Adrenal gland (tissue), 9 donors: ENCODE measurements at regions not wholly inside any gene's neighbourhood (a gene's known extent, or its start where the extent isn't known, plus 50 kb on each side); places are given as distances from the start of the nearest gene placed in this dataset.

Experiments
- DNase-seq, 7 donors: peaks; one replicate each; pipeline ENCODE4 v3.0.0-alpha.2; 2019 to 2020
- H3K27ac ChIP-seq, 5 donors: fragments of 200-600 bp; sonication (generic) in 4 of 5; 1 replicate in 3 of 5; 2 replicates in 2 of 5; pipeline versions ENCODE4 v1.5.1 to v1.8.0; 2016 to 2020; ENCODE audit warnings: mild to moderate bottlenecking in 1 of 5
- H3K27me3 ChIP-seq: fragments of 200-600 bp; 2 replicates; pipeline ENCODE4 v1.8.0; 2021
- H3K36me3 ChIP-seq, 2 donors: fragments of 200-600 bp; replicated peaks in 1 of 2; 1 replicate in 1 of 2; 2 replicates in 1 of 2; pipeline versions ENCODE4 v1.5.1 to v1.8.0; 2018 to 2022
- H3K4me1 ChIP-seq, 2 donors: fragments of 200-600 bp; replicated peaks in 1 of 2; 1 replicate in 1 of 2; 2 replicates in 1 of 2; pipeline versions ENCODE4 v1.5.1 to v1.8.0; 2018 to 2021
- H3K4me3 ChIP-seq, 4 donors: fragments of 200-600 bp; sonication (generic) in 3 of 4; one replicate each; pipeline ENCODE4 v1.5.1; 2016 to 2018
- H3K9me3 ChIP-seq, 3 donors: fragments of 200-600 bp; sonication (generic) in 1 of 3; replicated peaks in 1 of 3; 1 replicate in 2 of 3; 2 replicates in 1 of 3; pipeline versions ENCODE4 v1.5.1 to v1.8.0; 2016 to 2021
- POLR2A ChIP-seq, 2 donors: fragments of 450-650 bp; IDR thresholded peaks; one replicate each; pipeline ENCODE4 v1.6.1; 2017; ENCODE audit warnings: antibody characterized with exemption in 2 of 2, mild to moderate bottlenecking in 2 of 2, moderate library complexity in 1 of 2
- WGBS, 4 donors: extraction: QIAGEN DNeasy Blood & Tissue Kit in 2 of 4; methylation state at CpG; one replicate each; pipeline versions ENCODE4 v1.1.5 to v1.1.7; 2013 to 2017; 5-methylcytosine and 5-hydroxymethylcytosine counted together
- intact Hi-C, 2 donors: fragments of 100-400 bp; cut with DNase I; formaldehyde crosslinking; loops; one replicate each; pipeline versions ENCODE4 v1.14.1 to v1.15.0; 2022 to 2023
- TF ChIP-seq, protein P1 (sequence below), 6 experiments: fragments of 450-650 bp in 4 of 6; fragments of 200-600 bp in 2 of 6; sonication (generic) in 1 of 6; IDR thresholded peaks; 1 replicate in 5 of 6; 2 replicates in 1 of 6; pipeline versions ENCODE4 v1.5.1 to v1.8.0; 2016 to 2021; ENCODE audit warnings: antibody characterized with exemption in 6 of 6, mild to moderate bottlenecking in 2 of 6, moderate library complexity in 1 of 6
- donor health status: healthy with polysubstance abuse.
- donor health status: Bipolar disorder and iron deficiency.
- donor health status: DM: yes; HTN: yes; CAD: no.
- donor health status: DM: no; HTN: no; CAD: no.
- donor health status: DM: no; HTN: no; CAD: no.

DNA sequence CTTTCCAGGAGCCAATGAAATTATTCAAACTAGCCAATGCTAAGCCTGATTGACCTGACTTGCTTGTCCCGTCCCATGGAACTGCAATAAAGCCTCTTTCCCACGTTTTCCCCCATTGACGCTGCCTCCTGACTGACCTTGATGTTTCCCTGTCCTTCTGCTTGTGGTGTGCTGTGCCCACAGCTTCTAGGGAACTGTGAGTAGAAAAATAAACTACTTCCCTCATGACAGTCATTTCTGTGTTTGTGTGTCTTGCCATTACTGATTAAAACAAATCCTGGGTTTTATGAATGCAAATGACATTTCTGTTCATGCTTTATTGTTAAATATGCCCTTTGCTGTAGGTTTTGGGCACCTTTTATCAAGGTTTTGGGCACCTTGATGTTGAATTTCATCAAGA lies 91.3 kb upstream of the ABI1 start:
- 43 to 47% (median 45%) methylated on average over 3 of the region's 3 CpGs for WGBS, 4 donors
- H3K36me3 ChIP-seq, result no peaks in the 10 kb centered on the region
- no peak overlapping the region for H3K4me3 ChIP-seq
- H3K4me1 ChIP-seq, result no peaks in the 10 kb centered on the region
- H3K27ac ChIP-seq, result no peak overlapping the region
- H3K9me3 ChIP-seq, result no peaks in the 10 kb centered on the region
- intact Hi-C loops, result no loop called here
- no peaks in the 10 kb centered on the region for H3K27me3 ChIP-seq
- no peak for DNase-seq
- TF ChIP-seq, protein P1, sequence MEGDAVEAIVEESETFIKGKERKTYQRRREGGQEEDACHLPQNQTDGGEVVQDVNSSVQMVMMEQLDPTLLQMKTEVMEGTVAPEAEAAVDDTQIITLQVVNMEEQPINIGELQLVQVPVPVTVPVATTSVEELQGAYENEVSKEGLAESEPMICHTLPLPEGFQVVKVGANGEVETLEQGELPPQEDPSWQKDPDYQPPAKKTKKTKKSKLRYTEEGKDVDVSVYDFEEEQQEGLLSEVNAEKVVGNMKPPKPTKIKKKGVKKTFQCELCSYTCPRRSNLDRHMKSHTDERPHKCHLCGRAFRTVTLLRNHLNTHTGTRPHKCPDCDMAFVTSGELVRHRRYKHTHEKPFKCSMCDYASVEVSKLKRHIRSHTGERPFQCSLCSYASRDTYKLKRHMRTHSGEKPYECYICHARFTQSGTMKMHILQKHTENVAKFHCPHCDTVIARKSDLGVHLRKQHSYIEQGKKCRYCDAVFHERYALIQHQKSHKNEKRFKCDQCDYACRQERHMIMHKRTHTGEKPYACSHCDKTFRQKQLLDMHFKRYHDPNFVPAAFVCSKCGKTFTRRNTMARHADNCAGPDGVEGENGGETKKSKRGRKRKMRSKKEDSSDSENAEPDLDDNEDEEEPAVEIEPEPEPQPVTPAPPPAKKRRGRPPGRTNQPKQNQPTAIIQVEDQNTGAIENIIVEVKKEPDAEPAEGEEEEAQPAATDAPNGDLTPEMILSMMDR (IDR thresholded peaks at IDR 0.05), result no peak
- TF ChIP-seq POLR2A (IDR thresholded peaks at IDR 0.05), result no peak

DNA sequence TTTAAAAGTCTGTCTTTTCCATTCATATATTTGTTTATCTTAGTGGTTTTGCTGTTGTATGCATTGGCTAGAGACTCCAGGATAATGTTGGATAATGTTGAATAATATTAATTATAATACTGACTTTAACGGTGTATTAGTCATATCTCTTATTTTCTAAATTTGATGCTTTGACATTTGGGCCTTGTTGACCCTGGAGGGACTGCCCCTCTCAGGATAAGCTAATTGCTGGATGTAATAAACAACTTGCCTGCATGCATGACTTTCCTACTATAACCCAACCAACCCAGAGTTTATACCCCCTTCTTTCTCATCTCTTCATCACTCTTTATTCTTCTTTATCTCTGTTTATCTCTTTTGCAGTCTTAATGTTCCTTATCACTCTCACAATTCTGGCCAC lies 90.9 kb upstream of the ABI1 start:
- H3K36me3 ChIP-seq, result no peaks in the 10 kb centered on the region
- intact Hi-C loops, result no loop called here
- no peak overlapping the region for H3K27ac ChIP-seq
- WGBS, 4 donors, result 39 to 90% (median 48%) methylated on average over 1 of the region's 1 CpG
- H3K4me3 ChIP-seq, result no peak overlapping the region
- no peaks in the 10 kb centered on the region for H3K4me1 ChIP-seq
- no peak for DNase-seq
- no peaks in the 10 kb centered on the region for H3K27me3 ChIP-seq
- TF ChIP-seq POLR2A (IDR thresholded peaks at IDR 0.05), result no peak
- TF ChIP-seq, protein P1 (IDR thresholded peaks at IDR 0.05), result no peak
- no peaks in the 10 kb centered on the region for H3K9me3 ChIP-seq

DNA sequence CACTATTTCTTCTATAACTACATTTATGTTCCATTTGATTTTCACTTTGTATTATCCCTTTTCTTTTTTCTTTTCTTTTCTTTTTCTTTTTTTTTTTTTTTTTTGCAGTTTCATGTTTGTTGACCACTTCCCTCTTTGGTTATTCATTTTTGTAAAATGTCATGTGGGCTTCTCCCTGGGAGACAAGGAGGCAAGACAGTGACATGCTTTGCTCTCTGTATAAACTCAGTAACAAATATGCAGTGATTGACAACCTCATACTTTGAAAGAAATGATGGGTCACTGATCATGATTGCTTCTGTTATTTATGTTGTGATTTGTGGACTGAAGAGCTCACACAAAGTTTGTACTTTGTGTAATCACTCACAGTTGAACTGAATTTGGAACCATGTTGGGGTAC lies 90.2 kb upstream of the ABI1 start:
- Histone ChIP-seq H3K4me1 (no peaks in the 10 kb centered on the region), H3K36me3 (no peaks in the 10 kb centered on the region), H3K27me3 (no peaks in the 10 kb centered on the region), H3K27ac (no peak overlapping the region), H3K9me3 (no peaks in the 10 kb centered on the region), H3K4me3 (no peak overlapping the region)
- intact Hi-C loops, result no loop called here
- no peak for DNase-seq
- no peak for TF ChIP-seq POLR2A (IDR thresholded peaks at IDR 0.05)
- TF ChIP-seq, protein P1 (IDR thresholded peaks at IDR 0.05), result no peak

DNA sequence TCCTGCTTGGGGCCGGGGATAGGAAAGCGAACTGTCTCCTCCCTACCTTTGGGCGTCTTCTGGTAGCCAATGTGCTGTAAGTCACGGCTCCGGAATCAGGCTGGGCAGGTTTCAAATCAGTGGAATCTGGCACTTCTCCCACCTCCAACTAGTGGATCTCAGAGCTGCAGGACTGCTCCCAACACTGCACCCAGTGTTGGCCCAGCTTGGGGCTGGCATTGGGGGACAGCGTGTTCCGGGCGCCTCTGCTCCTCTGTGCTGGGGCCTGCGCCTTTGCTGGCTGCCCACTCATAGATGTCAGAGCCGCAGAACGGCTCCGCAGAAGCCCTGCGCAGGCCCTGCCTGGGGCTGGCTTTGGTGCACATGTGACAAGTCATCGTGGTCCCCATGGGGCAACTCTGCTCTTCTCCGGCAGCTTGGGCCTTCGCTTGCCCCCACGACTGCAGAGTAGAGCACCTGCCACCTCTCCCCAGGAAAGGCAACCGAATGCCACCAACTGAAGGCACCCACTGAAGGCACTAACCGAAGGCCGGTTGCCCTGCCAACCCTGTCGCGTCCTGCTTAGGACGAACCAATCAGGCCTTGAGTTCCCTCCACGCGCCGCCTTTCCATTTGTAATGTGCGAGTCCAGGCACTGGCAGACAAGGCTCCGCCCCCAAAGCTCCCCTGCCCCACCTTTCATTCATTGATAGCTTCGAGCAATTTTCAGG lies 85.5 kb upstream of the ABI1 start:
- no peaks in the 10 kb centered on the region for H3K27me3 ChIP-seq
- no peaks in the 10 kb centered on the region for H3K9me3 ChIP-seq
- intact Hi-C loops, result no loop called here
- DNase-seq, result no peak
- 35 to 77% (median 43%) methylated on average over 23 to 29 of the region's 29 CpGs for WGBS, 4 donors
- no peak overlapping the region for H3K4me3 ChIP-seq
- TF ChIP-seq POLR2A (IDR thresholded peaks at IDR 0.05), result no peak
- TF ChIP-seq, protein P1 (IDR thresholded peaks at IDR 0.05), result no peak
- no peak overlapping the region for H3K27ac ChIP-seq
- H3K4me1 ChIP-seq, result no peaks in the 10 kb centered on the region
- no peaks in the 10 kb centered on the region for H3K36me3 ChIP-seq
